Stimulated activated CD8-positive, alpha-beta memory T cell treated with anti-CD3 and anti-CD28 coated beads, Interleukin-7, amount 100 ng/mL, for 4 hours (primary cell): ENCODE measurements at regions not wholly inside any gene's neighbourhood (a gene's known extent, or its start where the extent isn't known, plus 50 kb on each side); places are given as distances from the start of the nearest gene placed in this dataset.

ENCODE experiments used
- DNase-seq, 2 donors: peaks; one replicate each; pipeline ENCODE4 v3.0.0-alpha.2; 2020; ENCODE audit warnings: low read depth in 2 of 2

GRCh38 chr5:81914696-81915095 lies 57.1 kb upstream of the ATG10 start:
- DNase-seq = no peak

GRCh38 chr5:81912933-81913332 lies 58.9 kb upstream of the ATG10 start:
- no peak for DNase-seq

GRCh38 chr5:81909677-81910076 lies 62.1 kb upstream of the ATG10 start:
- DNase-seq = no peak

- DNase-seq = no peak
Observed at GRCh38 chr5:81908771-81909170, 63.1 kb upstream of the ATG10 start.

- no peak for DNase-seq
Observed at GRCh38 chr5:81908044-81908443, 63.8 kb upstream of the ATG10 start.

- DNase-seq = no peak
Observed at GRCh38 chr5:81907012-81907635, 64.7 kb upstream of the ATG10 start.

- DNase-seq = no peak
Observed at GRCh38 chr5:81906086-81906485, 65.7 kb upstream of the ATG10 start.

GRCh38 chr5:81904861-81905260 lies 67.0 kb upstream of the ATG10 start:
- DNase-seq = no peak

- DNase-seq = no peak
Observed at GRCh38 chr5:81904166-81904565, 67.7 kb upstream of the ATG10 start.

GRCh38 chr5:81901586-81901985 lies 70.2 kb upstream of the ATG10 start:
- no peak for DNase-seq

GRCh38 chr5:81899123-81899522 lies 72.7 kb upstream of the ATG10 start:
- DNase-seq = no peak

GRCh38 chr5:81898403-81898802 lies 73.4 kb upstream of the ATG10 start:
- no peak for DNase-seq

- no peak for DNase-seq
Observed at GRCh38 chr5:81896764-81897163, 75.1 kb upstream of the ATG10 start.

GRCh38 chr5:81895307-81895706 lies 76.5 kb upstream of the ATG10 start:
- DNase-seq = no peak

GRCh38 chr5:81893961-81894360 lies 77.9 kb upstream of the ATG10 start:
- DNase-seq = no peak

- DNase-seq = no peak
Observed at GRCh38 chr5:81884871-81885270, 87.0 kb upstream of the ATG10 start.

GRCh38 chr5:81883371-81883770 lies 88.5 kb upstream of the ATG10 start:
- no peak for DNase-seq

GRCh38 chr5:81881595-81881994 lies 90.2 kb upstream of the ATG10 start:
- DNase-seq = no peak

- DNase-seq = no peak
Observed at GRCh38 chr5:81879936-81880335, 91.9 kb upstream of the ATG10 start.

- DNase-seq = no peak
Observed at GRCh38 chr5:81878333-81878732, 93.5 kb upstream of the ATG10 start.

- DNase-seq = no peak
Observed at GRCh38 chr5:81866994-81867393, 104.8 kb upstream of the ATG10 start.

GRCh38 chr5:81860778-81861177 lies 109.9 kb upstream of the SSBP2 start:
- no peak for DNase-seq

- no peak for DNase-seq
Observed at GRCh38 chr5:81859624-81860023, 108.7 kb upstream of the SSBP2 start.
